ENCODE measurements at regions not wholly inside any gene's neighbourhood (a gene's known extent, or its start where the extent isn't known, plus 50 kb on each side); places are given as distances from the start of the nearest gene placed in this dataset.

- TF ChIP-seq CTCF (conservative IDR thresholded peaks at IDR 0.05; ENCODE audit: low read depth, low read length) = no peak
Measured at GRCh38 chr4:153090670-153091385, 113.4 kb upstream of the TRIM2 start.

GRCh38 chr4:153093396-153093795 is 110.8 kb upstream of the TRIM2 start:
- DNase-seq (ENCODE audit: low read depth) = no peak
- H3K4me3 ChIP-seq (ENCODE audit: low read depth, low read length) = no peak overlapping the region
- no peak for TF ChIP-seq CTCF (conservative IDR thresholded peaks at IDR 0.05; ENCODE audit: low read depth, low read length)

More at GRCh38 chr4:153090670-153091385, 113.4 kb upstream of the TRIM2 start:
- DNase-seq (ENCODE audit: low read depth) = no peak
- H3K4me3 ChIP-seq (ENCODE audit: low read depth, low read length) = no peak overlapping the region

GRCh38 chr4:153093802-153094201 is 110.4 kb upstream of the TRIM2 start:
- H3K4me3 ChIP-seq (ENCODE audit: low read depth, low read length) = no peak overlapping the region
- no peak for TF ChIP-seq CTCF (conservative IDR thresholded peaks at IDR 0.05; ENCODE audit: low read depth, low read length)
- DNase-seq (ENCODE audit: low read depth) = no peak

- DNase-seq (ENCODE audit: low read depth) = no peak
- TF ChIP-seq CTCF (conservative IDR thresholded peaks at IDR 0.05; ENCODE audit: low read depth, low read length) = no peak
Measured at GRCh38 chr4:153094435-153094834, 109.8 kb upstream of the TRIM2 start.

GRCh38 chr4:153095448-153096204 is 108.6 kb upstream of the TRIM2 start:
- H3K4me3 ChIP-seq (ENCODE audit: low read depth, low read length) = no peak overlapping the region
- DNase-seq (ENCODE audit: low read depth) = no peak
- no peak for TF ChIP-seq CTCF (conservative IDR thresholded peaks at IDR 0.05; ENCODE audit: low read depth, low read length)

More at GRCh38 chr4:153094435-153094834, 109.8 kb upstream of the TRIM2 start:
- no peak overlapping the region for H3K4me3 ChIP-seq (ENCODE audit: low read depth, low read length)

GRCh38 chr4:153096344-153096743 is 107.9 kb upstream of the TRIM2 start:
- no peak overlapping the region for H3K4me3 ChIP-seq (ENCODE audit: low read depth, low read length)
- no peak for DNase-seq (ENCODE audit: low read depth)
- TF ChIP-seq CTCF (conservative IDR thresholded peaks at IDR 0.05; ENCODE audit: low read depth, low read length) = no peak

Data from epithelial cell of proximal tubule (primary cell).